ENCODE measurements at regions not wholly inside any gene's neighbourhood (a gene's known extent, or its start where the extent isn't known, plus 50 kb on each side); places are given as distances from the start of the nearest gene placed in this dataset.

DNA sequence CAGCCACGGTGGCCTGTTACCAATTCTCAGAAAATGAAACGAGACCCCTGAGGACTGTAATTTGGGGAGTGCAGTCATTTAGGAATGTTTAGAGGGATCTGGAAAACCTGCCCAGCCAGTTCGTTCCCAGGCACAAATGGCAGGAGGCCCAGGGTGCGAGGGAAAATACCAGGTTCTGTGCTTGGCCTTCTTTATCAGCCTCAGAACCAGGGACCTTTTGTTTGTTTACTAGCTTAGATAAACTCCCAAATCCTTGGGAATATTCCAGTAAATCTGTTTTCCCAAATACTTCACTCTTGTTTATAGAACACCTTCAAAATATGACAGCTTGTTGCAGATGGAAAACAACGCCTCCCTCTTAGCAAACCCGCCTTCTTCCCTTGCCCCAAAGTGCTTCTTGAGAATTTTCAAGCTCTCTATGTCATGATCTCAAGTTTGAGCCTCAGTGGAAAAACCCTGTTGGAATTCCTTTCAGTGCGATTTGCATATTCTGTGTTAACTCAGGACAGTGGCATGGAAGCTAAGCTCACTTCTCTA lies 400.3 kb upstream of the SMIM21 start:
- Histone ChIP-seq H3F3A (replicated peaks; ENCODE audit: low read depth) (no peaks in the 10 kb centered on the region), H3K27ac (ENCODE audit: low read depth) (no peak overlapping the region), H3K4me2 (no peak overlapping the region), H3K36me3 (ENCODE audit: insufficient read depth) (no peaks in the 10 kb centered on the region), H3K4me1 (ENCODE audit: insufficient read depth) (peaks cover 14% of the 10 kb centered on the region; the same call in 1 of the 2 replicates), H3K27me3 (ENCODE audit: insufficient read depth) (no peaks in the 10 kb centered on the region), H3K9me2 (ENCODE audit: insufficient read depth) (peaks cover 6% of the 10 kb centered on the region; the same call in 1 of the 2 replicates), H3K79me2 (replicated peaks; ENCODE audit: insufficient read depth) (no peaks in the 10 kb centered on the region), H3K4me3 (no peak overlapping the region), H4K20me1 (replicated peaks; ENCODE audit: insufficient read depth) (no peaks in the 10 kb centered on the region), H2AFZ (no peak overlapping the region)
- H3K27me3 Mint-ChIP-seq (ENCODE audit: insufficient read depth, low read depth, poor library complexity): no peaks in the 10 kb centered on the region
- ATAC-seq: peak; percentile 67
- H3K9me3 Mint-ChIP-seq: peaks cover 5% of the 10 kb centered on the region; the same call in 2 of the 3 replicates
- no peak overlapping the region for H3K4me3 Mint-ChIP-seq
- H3K27ac Mint-ChIP-seq: no peak overlapping the region
- H3K36me3 Mint-ChIP-seq (ENCODE audit: low read depth): no peaks in the 10 kb centered on the region; the same call in 2 of the 3 replicates
- peak; percentile 44 for DNase-seq (ENCODE audit: low spot score)
- peaks cover 28% of the 10 kb centered on the region for H3K4me1 Mint-ChIP-seq
- TF ChIP-seq ZNF114 (CRISPR knock-in tag; IDR thresholded peaks at IDR 0.05) (no peak), EZH2phosphoT487 (IDR thresholded peaks at IDR 0.05; ENCODE audit: unreplicated experiment) (no peak), ZNF331 (CRISPR knock-in tag; IDR thresholded peaks at IDR 0.05; ENCODE audit: low read depth) (no peak), POLR2AphosphoS5 (IDR thresholded peaks at IDR 0.05; ENCODE audit: low read depth) (no peak)
- TF ChIP-seq, protein P1, sequence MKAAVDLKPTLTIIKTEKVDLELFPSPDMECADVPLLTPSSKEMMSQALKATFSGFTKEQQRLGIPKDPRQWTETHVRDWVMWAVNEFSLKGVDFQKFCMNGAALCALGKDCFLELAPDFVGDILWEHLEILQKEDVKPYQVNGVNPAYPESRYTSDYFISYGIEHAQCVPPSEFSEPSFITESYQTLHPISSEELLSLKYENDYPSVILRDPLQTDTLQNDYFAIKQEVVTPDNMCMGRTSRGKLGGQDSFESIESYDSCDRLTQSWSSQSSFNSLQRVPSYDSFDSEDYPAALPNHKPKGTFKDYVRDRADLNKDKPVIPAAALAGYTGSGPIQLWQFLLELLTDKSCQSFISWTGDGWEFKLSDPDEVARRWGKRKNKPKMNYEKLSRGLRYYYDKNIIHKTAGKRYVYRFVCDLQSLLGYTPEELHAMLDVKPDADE (IDR thresholded peaks at IDR 0.05): no peak

DNA sequence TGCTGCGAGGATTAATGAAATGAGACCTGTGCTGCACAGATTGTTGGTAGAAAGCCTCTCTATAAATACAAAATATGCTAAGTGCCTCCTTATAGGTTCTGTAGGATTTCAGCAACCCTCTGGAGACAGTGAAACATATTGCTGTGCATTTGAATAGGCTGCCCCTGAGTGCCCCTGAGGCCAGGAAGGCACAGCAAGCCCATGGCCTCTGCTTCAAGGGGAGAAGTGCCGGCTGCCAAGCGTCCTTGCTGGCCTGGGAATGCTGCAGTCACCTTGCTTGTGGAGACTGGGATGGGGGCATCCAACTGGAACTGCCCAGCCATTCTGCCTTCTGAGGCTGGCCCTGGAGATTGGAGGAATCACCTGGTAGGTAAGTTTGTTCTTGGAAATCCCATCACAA lies 397.2 kb upstream of the SMIM21 start:
- H4K20me1 ChIP-seq (replicated peaks; ENCODE audit: insufficient read depth): no peaks in the 10 kb centered on the region
- DNase-seq (ENCODE audit: low spot score): no peak
- no peak for ATAC-seq
- Mint-ChIP-seq H3K4me3 (no peak overlapping the region), H3K9me3 (no peaks in the 10 kb centered on the region; the same call in 1 of the 3 replicates), H3K27ac (no peak overlapping the region), H3K36me3 (ENCODE audit: low read depth) (no peaks in the 10 kb centered on the region; the same call in 2 of the 3 replicates), H3K27me3 (ENCODE audit: insufficient read depth, low read depth, poor library complexity) (peaks cover 2% of the 10 kb centered on the region), H3K4me1 (peaks cover 27% of the 10 kb centered on the region)
- no peaks in the 10 kb centered on the region for H3K79me2 ChIP-seq (replicated peaks; ENCODE audit: insufficient read depth)
- H3F3A ChIP-seq (replicated peaks; ENCODE audit: low read depth): no peaks in the 10 kb centered on the region
- peaks cover 14% of the 10 kb centered on the region; the same call in 1 of the 2 replicates for H3K4me1 ChIP-seq (ENCODE audit: insufficient read depth)
- no peak overlapping the region for H3K4me3 ChIP-seq
- H3K27me3 ChIP-seq (ENCODE audit: insufficient read depth): no peaks in the 10 kb centered on the region
- no peak overlapping the region for H3K27ac ChIP-seq (ENCODE audit: low read depth)
- no peaks in the 10 kb centered on the region for H3K36me3 ChIP-seq (ENCODE audit: insufficient read depth)
- H2AFZ ChIP-seq: no peak overlapping the region
- H3K9me2 ChIP-seq (ENCODE audit: insufficient read depth): 0 out of 2 replicates have a peak, but pooled peaks cover 6% of the 10 kb centered on the region
- H3K4me2 ChIP-seq: no peak overlapping the region
- TF ChIP-seq ZNF331 (CRISPR knock-in tag; IDR thresholded peaks at IDR 0.05; ENCODE audit: low read depth) (no peak), CREB1 (CRISPR knock-in tag; IDR thresholded peaks at IDR 0.05; ENCODE audit: low read depth) (no peak), REST (IDR thresholded peaks at IDR 0.05; ENCODE audit: unreplicated experiment) (no peak), EZH2 (IDR thresholded peaks at IDR 0.05; ENCODE audit: low read depth, unreplicated experiment) (no peak)
- TF ChIP-seq, protein P1 (IDR thresholded peaks at IDR 0.05): no peak
- TF ChIP-seq, protein P2, sequence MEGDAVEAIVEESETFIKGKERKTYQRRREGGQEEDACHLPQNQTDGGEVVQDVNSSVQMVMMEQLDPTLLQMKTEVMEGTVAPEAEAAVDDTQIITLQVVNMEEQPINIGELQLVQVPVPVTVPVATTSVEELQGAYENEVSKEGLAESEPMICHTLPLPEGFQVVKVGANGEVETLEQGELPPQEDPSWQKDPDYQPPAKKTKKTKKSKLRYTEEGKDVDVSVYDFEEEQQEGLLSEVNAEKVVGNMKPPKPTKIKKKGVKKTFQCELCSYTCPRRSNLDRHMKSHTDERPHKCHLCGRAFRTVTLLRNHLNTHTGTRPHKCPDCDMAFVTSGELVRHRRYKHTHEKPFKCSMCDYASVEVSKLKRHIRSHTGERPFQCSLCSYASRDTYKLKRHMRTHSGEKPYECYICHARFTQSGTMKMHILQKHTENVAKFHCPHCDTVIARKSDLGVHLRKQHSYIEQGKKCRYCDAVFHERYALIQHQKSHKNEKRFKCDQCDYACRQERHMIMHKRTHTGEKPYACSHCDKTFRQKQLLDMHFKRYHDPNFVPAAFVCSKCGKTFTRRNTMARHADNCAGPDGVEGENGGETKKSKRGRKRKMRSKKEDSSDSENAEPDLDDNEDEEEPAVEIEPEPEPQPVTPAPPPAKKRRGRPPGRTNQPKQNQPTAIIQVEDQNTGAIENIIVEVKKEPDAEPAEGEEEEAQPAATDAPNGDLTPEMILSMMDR (conservative IDR thresholded peaks at IDR 0.05; ENCODE audit: low read depth in 2 of 2): no peak

Data from GM23338 (cell line).